Lower leg skin (tissue), 3 donors: ENCODE measurements at regions not wholly inside any gene's neighbourhood (a gene's known extent, or its start where the extent isn't known, plus 50 kb on each side); places are given as distances from the start of the nearest gene placed in this dataset.

Experiments used
- CTCF ChIP-seq, 3 donors: fragments of 450-650 bp; IDR thresholded peaks; one replicate each; pipeline ENCODE4 v1.5.1; 2016; ENCODE audit warnings: antibody characterized with exemption in 3 of 3, mild to moderate bottlenecking in 3 of 3, moderate library complexity in 2 of 3
- POLR2A ChIP-seq, 2 donors: fragments of 450-650 bp; IDR thresholded peaks; one replicate each; pipeline ENCODE4 v1.6.1; 2016 to 2017; ENCODE audit warnings: antibody characterized with exemption in 2 of 2, mild to moderate bottlenecking in 1 of 2, moderate library complexity in 1 of 2

GRCh38 chrY:21302278-21302677 is 208.9 kb upstream of the RBMY1B start:
- TF ChIP-seq CTCF (IDR thresholded peaks at IDR 0.05) = no peak
- TF ChIP-seq POLR2A (IDR thresholded peaks at IDR 0.05) = no peak
